H1 (cell line): ENCODE measurements at regions not wholly inside any gene's neighbourhood (a gene's known extent, or its start where the extent isn't known, plus 50 kb on each side); places are given as distances from the start of the nearest gene placed in this dataset.

Experiments used
- CTCF ChIA-PET: fragments of 300-600 bp; sonication (Branson Sonifier 250); formaldehyde crosslinking; loops from one replicate; lab custom pipeline; 2021; ENCODE audit not compliant: partially characterized antibody; lab: Charles Lee
- POLR2A ChIA-PET: fragments of 300-600 bp; sonication (Branson Sonifier 250); formaldehyde crosslinking; loops from one replicate; lab custom pipeline; 2021; ENCODE audit warnings: inconsistent platforms; ENCODE audit not compliant: partially characterized antibody; lab: Charles Lee
- DNase-seq, 2 experiments: peaks; one replicate each; pipeline versions ENCODE4 v3.0.0 to v3.0.0-alpha.2; 2010 to 2022; ENCODE audit warnings: low spot score in 2 of 2, low read depth in 1 of 2, mixed read lengths in 1 of 2
- FAIRE-seq: peaks from 2 replicates; lab custom pipeline; 2011; peaks lifted over from hg19 to GRCh38; lab: Jason Lieb, UNC
- H2AFZ ChIP-seq: 2 replicates; pipeline ENCODE4 v1.8.1; 2012; ENCODE audit warnings: low read length, inconsistent platforms
- H2AK5ac ChIP-seq: 2 replicates; pipeline ENCODE4 v1.6.1; 2013; ENCODE audit warnings: low read depth, low read length
- H2BK120ac ChIP-seq: replicated peaks from 2 replicates; pipeline ENCODE3; 2013; ENCODE audit warnings: low read depth, low read length, inconsistent platforms
- H2BK12ac ChIP-seq: 2 replicates; pipeline ENCODE4 v1.6.1; 2013; ENCODE audit warnings: low read depth, low read length
- H2BK15ac ChIP-seq: 2 replicates; pipeline ENCODE4 v1.6.1; 2013; ENCODE audit warnings: low read length
- H2BK20ac ChIP-seq: 2 replicates; pipeline ENCODE4 v1.6.1; 2013; ENCODE audit warnings: low read length
- H2BK5ac ChIP-seq: 2 replicates; pipeline ENCODE4 v1.6.1; 2013; ENCODE audit warnings: low read depth, low read length
- H3K14ac ChIP-seq: 2 replicates; pipeline ENCODE4 v1.6.1; 2013; ENCODE audit warnings: inconsistent platforms; ENCODE audit not compliant: insufficient read length
- H3K18ac ChIP-seq: 2 replicates; pipeline ENCODE4 v1.6.1; 2013; ENCODE audit warnings: low read length; ENCODE audit errors: extremely low read depth
- H3K23ac ChIP-seq: 2 replicates; pipeline ENCODE4 v1.6.1; 2013; ENCODE audit warnings: inconsistent platforms; ENCODE audit not compliant: insufficient read length
- H3K23me2 ChIP-seq: 2 replicates; pipeline ENCODE4 v1.6.1; 2013; ENCODE audit warnings: low read depth, low read length
- H3K27ac ChIP-seq: 2 replicates; pipeline ENCODE4 v1.6.1; 2011; ENCODE audit warnings: low read depth, low read length, inconsistent platforms
- H3K27me3 ChIP-seq, 4 experiments: replicated peaks in 1 of 4; 1 replicate in 1 of 4; 2 replicates in 3 of 4; pipeline versions ENCODE4 v1.6.1 to v1.8.1; 2011 to 2013; ENCODE audit warnings: low read length in 3 of 4, mild to moderate bottlenecking in 3 of 4, inconsistent platforms in 2 of 4, mixed read lengths in 2 of 4, moderate library complexity in 1 of 4; ENCODE audit not compliant: control insufficient read depth in 3 of 4, insufficient read depth in 3 of 4; ENCODE audit errors: extremely low read depth in 1 of 4
- H3K36me3 ChIP-seq, 4 experiments: 2 replicates each; pipeline versions ENCODE4 v1.6.1 to v1.8.1; 2011 to 2013; ENCODE audit warnings: mild to moderate bottlenecking in 4 of 4, low read length in 3 of 4, moderate library complexity in 2 of 4, control low read depth in 1 of 4, inconsistent platforms in 1 of 4; ENCODE audit not compliant: insufficient read depth in 4 of 4, control insufficient read depth in 2 of 4
- H3K4ac ChIP-seq: replicated peaks from 2 replicates; pipeline ENCODE3; 2013; ENCODE audit warnings: low read length, low read depth, mixed read lengths, inconsistent platforms; ENCODE audit not compliant: insufficient read length
- H3K4me1 ChIP-seq, 4 experiments: replicated peaks in 1 of 4; 1 replicate in 1 of 4; 2 replicates in 3 of 4; pipeline versions ENCODE4 v1.6.1 to v1.8.1; 2011 to 2013; ENCODE audit warnings: low read length in 3 of 4, inconsistent platforms in 2 of 4, mixed read lengths in 1 of 4; ENCODE audit not compliant: insufficient read depth in 4 of 4, control insufficient read depth in 3 of 4
- H3K4me2 ChIP-seq, 2 experiments: 2 replicates each; pipeline versions ENCODE4 v1.6.1 to v1.8.1; 2011 to 2013; ENCODE audit warnings: low read depth in 2 of 2, low read length in 2 of 2, control low read depth in 1 of 2, inconsistent platforms in 1 of 2, mild to moderate bottlenecking in 1 of 2; ENCODE audit not compliant: insufficient read depth in 1 of 2
- H3K4me3 ChIP-seq, 4 experiments: fragments of 200-600, 300-600 bp in 1 of 4; sonication (generic), shearing (Covaris generic), sonication (Bioruptor Twin) in 1 of 4; 2 replicates each; pipeline versions ENCODE4 v1.5.1 to v1.8.1; 2011 to 2016; ENCODE audit warnings: low read length in 4 of 4, low read depth in 3 of 4, control low read depth in 2 of 4, inconsistent platforms in 2 of 4, mild to moderate bottlenecking in 2 of 4, mixed read lengths in 1 of 4, moderate library complexity in 1 of 4; ENCODE audit not compliant: insufficient read depth in 2 of 4; ENCODE audit errors: extremely low read depth in 1 of 4
- H3K56ac ChIP-seq: replicated peaks from 2 replicates; pipeline ENCODE3; 2013; ENCODE audit warnings: low read depth, mild to moderate bottlenecking, mixed read lengths, low read length, inconsistent platforms; ENCODE audit not compliant: insufficient read length
- H3K79me1 ChIP-seq: 2 replicates; pipeline ENCODE4 v1.6.1; 2013; ENCODE audit warnings: low read depth, low read length, control low read depth
- H3K79me2 ChIP-seq, 2 experiments: 2 replicates each; pipeline versions ENCODE4 v1.6.1 to v1.8.1; 2012 to 2013; ENCODE audit warnings: low read length in 2 of 2, mild to moderate bottlenecking in 2 of 2, inconsistent platforms in 1 of 2; ENCODE audit not compliant: insufficient read depth in 2 of 2, control insufficient read depth in 1 of 2
- H3K9ac ChIP-seq, 4 experiments: replicated peaks in 1 of 4; 1 replicate in 1 of 4; 2 replicates in 3 of 4; pipeline versions ENCODE4 v1.6.1 to v1.8.1; 2011 to 2013; ENCODE audit warnings: low read depth in 3 of 4, low read length in 3 of 4, control low read depth in 2 of 4, mild to moderate bottlenecking in 2 of 4, moderate library complexity in 2 of 4, inconsistent platforms in 1 of 4; ENCODE audit errors: extremely low read depth in 1 of 4
- H3K9me3 ChIP-seq, 2 experiments: 2 replicates each; pipeline versions ENCODE4 v1.6.1 to v1.8.1; 2012 to 2013; ENCODE audit warnings: mild to moderate bottlenecking in 2 of 2, moderate library complexity in 2 of 2, control low read depth in 1 of 2, inconsistent platforms in 1 of 2, low read depth in 1 of 2, low read length in 1 of 2, mixed read lengths in 1 of 2; ENCODE audit not compliant: insufficient read depth in 2 of 2
- H4K20me1 ChIP-seq, 2 experiments: replicated peaks in 1 of 2; 2 replicates each; pipeline versions ENCODE3 to v1.8.1; 2011 to 2013; ENCODE audit warnings: inconsistent platforms in 2 of 2, low read length in 2 of 2, mild to moderate bottlenecking in 1 of 2; ENCODE audit not compliant: insufficient read depth in 2 of 2, control insufficient read depth in 1 of 2
- H4K5ac ChIP-seq: 2 replicates; pipeline ENCODE4 v1.6.1; 2013; ENCODE audit warnings: low read length, low read depth, mixed read lengths, inconsistent platforms; ENCODE audit not compliant: insufficient read length
- H4K8ac ChIP-seq: 2 replicates; pipeline ENCODE4 v1.8.0; 2013; ENCODE audit warnings: mild to moderate bottlenecking, moderate library complexity, low read length, inconsistent platforms; ENCODE audit not compliant: insufficient read depth; ENCODE audit errors: extremely low read depth
- H4K91ac ChIP-seq: replicated peaks from 2 replicates; pipeline ENCODE3; 2013; ENCODE audit warnings: low read length, mixed read lengths, inconsistent platforms; ENCODE audit not compliant: insufficient read length
- CHD2 ChIP-seq: IDR thresholded peaks from 2 replicates; pipeline ENCODE4 v1.6.1; 2012; ENCODE audit warnings: low read length, improper control_type of control experiment
- CTBP2 ChIP-seq: IDR thresholded peaks from 2 replicates; pipeline ENCODE4 v1.7.0; 2011; ENCODE audit warnings: borderline replicate concordance, mild to moderate bottlenecking, moderate library complexity, mixed read lengths, low read length; ENCODE audit not compliant: insufficient read depth, insufficient read length
- HDAC2 ChIP-seq, 2 experiments: fragments of 300-600 bp in 1 of 2; sonication (generic) in 1 of 2; IDR thresholded peaks; 2 replicates each; pipeline ENCODE4 v1.6.1; 2011 to 2012; ENCODE audit warnings: low read depth in 2 of 2, low read length in 2 of 2, mild to moderate bottlenecking in 2 of 2, moderate library complexity in 2 of 2, borderline replicate concordance in 1 of 2, inconsistent platforms in 1 of 2
- HDAC6 ChIP-seq: IDR thresholded peaks from one replicate; pipeline ENCODE4 v1.7.1; 2012; ENCODE audit warnings: low read depth, mild to moderate bottlenecking, inconsistent platforms, low read length, moderate library complexity
- KDM4A ChIP-seq: IDR thresholded peaks from one replicate; pipeline ENCODE4 v1.7.1; 2012; ENCODE audit warnings: low read depth, mild to moderate bottlenecking, moderate library complexity, low read length, inconsistent platforms; ENCODE audit not compliant: severe bottlenecking
- KDM5A ChIP-seq: fragments of 200-600 bp; IDR thresholded peaks from 2 replicates; pipeline ENCODE4 v1.7.1; 2012; ENCODE audit warnings: mild to moderate bottlenecking, low read length, inconsistent platforms, mixed read lengths
- POLR2AphosphoS5 ChIP-seq: IDR thresholded peaks from 2 replicates; pipeline ENCODE4 v1.6.1; 2011; ENCODE audit warnings: low read depth, low read length
- RBBP5 ChIP-seq: IDR thresholded peaks from 2 replicates; pipeline ENCODE4 v1.7.1; 2012; ENCODE audit warnings: low read depth, mild to moderate bottlenecking, inconsistent platforms, low read length, moderate library complexity, borderline replicate concordance
- SP2 ChIP-seq: IDR thresholded peaks from 2 replicates; pipeline ENCODE4 v1.6.1; 2012; ENCODE audit warnings: mild to moderate bottlenecking, low read length, inconsistent platforms
- TAF1 ChIP-seq: IDR thresholded peaks from 2 replicates; pipeline ENCODE4 v1.6.1; 2011; ENCODE audit warnings: mild to moderate bottlenecking, low read depth, low read length
- WGBS, 2 experiments: shearing (Covaris generic) in 1 of 2; methylation state at CpG; one replicate each; pipeline versions ENCODE4 v1.1.6 to v1.1.7; 2013 to 2015; ENCODE audit warnings: low lambda C conversion rate in 2 of 2, mixed read lengths in 2 of 2, inconsistent platforms in 1 of 2, low coverage in 1 of 2, missing lambda C conversion rate in 1 of 2; ENCODE audit not compliant: insufficient replicate concordance in 2 of 2, insufficient coverage in 1 of 2, insufficient read length in 1 of 2; ENCODE audit errors: extremely low coverage in 1 of 2, missing lambda C conversion rate in 1 of 2; 5-methylcytosine and 5-hydroxymethylcytosine counted together
- TF ChIP-seq, protein P1 (sequence below): IDR thresholded peaks from 2 replicates; pipeline ENCODE4 v1.6.1; 2011; ENCODE audit warnings: low read depth, mild to moderate bottlenecking, low read length; ENCODE audit not compliant: insufficient read depth

DNA sequence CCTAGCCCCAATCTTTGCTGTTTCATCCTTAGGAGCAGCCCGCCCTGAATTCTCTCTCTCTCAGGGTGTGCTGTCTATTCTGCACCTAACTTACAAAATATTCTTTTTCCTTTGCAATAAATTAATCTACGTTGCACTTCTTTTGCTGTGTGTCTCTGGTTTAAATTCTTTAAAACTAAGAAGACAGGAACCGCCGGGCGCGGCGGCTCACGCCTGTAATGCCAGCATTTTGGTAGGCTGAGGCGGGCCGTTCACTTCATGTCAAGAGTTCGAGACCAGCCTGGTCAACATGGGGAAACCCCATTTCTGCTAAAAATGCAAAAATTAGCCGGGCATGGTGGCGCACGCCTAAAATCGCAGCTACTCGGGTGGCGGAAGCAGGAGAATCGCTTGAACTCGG lies 148.5 kb upstream of the PRSS16 start:
- Histone ChIP-seq H3K9ac (no peak overlapping the region), H3K4me2 (no peak overlapping the region), H3K27ac (no peak overlapping the region), H4K8ac (no peak overlapping the region), H3K4ac (no peak overlapping the region), H2BK15ac (no peak overlapping the region), H3K79me2 (no peaks in the 10 kb centered on the region), H3K56ac (no peak overlapping the region), H4K91ac (no peak overlapping the region), H4K20me1 (no peaks in the 10 kb centered on the region), H3K23ac (no peak overlapping the region), H2AFZ (no peak overlapping the region), H2BK120ac (no peak overlapping the region), H3K4me3 (no peak overlapping the region), H3K23me2 (peaks cover 6% of the 10 kb centered on the region), H3K27me3 (no peaks in the 10 kb centered on the region; a peak in 1 of 7 replicates), H3K9me3 (no peaks in the 10 kb centered on the region), H2BK12ac (no peak overlapping the region), H3K14ac (no peak overlapping the region), H2BK5ac (no peak overlapping the region), H4K5ac (no peak overlapping the region), H2AK5ac (no peak overlapping the region), H2BK20ac (no peak overlapping the region), H3K36me3 (no peaks in the 10 kb centered on the region), H3K18ac (no peak overlapping the region), H3K79me1 (no peaks in the 10 kb centered on the region), H3K4me1 (no peaks in the 10 kb centered on the region; a peak in 2 of 7 replicates)
- 91% methylated on average over 19 of the region's 19 CpGs; no CpG with 5 or more reads in 1 of the 2 experiments for WGBS, 2 experiments
- DNase-seq (no peak), FAIRE-seq (no peak)
- ChIA-PET POLR2A (no interaction called here), CTCF (no interaction called here)
- no peak for TF ChIP-seq CTBP2
- TF ChIP-seq KDM5A, result no peak
- TF ChIP-seq TAF1, result no peak
- no peak for TF ChIP-seq RBBP5
- TF ChIP-seq HDAC2 (IDR thresholded peaks at IDR 0.05; ENCODE audit: borderline replicate concordance in 1 of 2, low read depth in 2 of 2, low read length in 2 of 2), result no peak
- no peak for TF ChIP-seq SP2
- TF ChIP-seq KDM4A, result no peak
- TF ChIP-seq CHD2, result no peak
- TF ChIP-seq, protein P1, sequence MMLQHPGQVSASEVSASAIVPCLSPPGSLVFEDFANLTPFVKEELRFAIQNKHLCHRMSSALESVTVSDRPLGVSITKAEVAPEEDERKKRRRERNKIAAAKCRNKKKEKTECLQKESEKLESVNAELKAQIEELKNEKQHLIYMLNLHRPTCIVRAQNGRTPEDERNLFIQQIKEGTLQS, result no peak
- no peak for TF ChIP-seq POLR2AphosphoS5
- no peak for TF ChIP-seq HDAC6
